Left renal pelvis (tissue), 4 donors: ENCODE measurements at regions not wholly inside any gene's neighbourhood (a gene's known extent, or its start where the extent isn't known, plus 50 kb on each side); places are given as distances from the start of the nearest gene placed in this dataset.

Experiments used
- DNase-seq, 4 donors: peaks; one replicate each; pipeline ENCODE4 v3.0.0-alpha.2; 2013; ENCODE audit warnings: low read depth in 4 of 4, low spot score in 3 of 4

GRCh38 chr13:30359991-30360390, 52.6 kb upstream of the KATNAL1 start:
- no peak for DNase-seq

GRCh38 chr13:30360586-30360985, 53.2 kb upstream of the KATNAL1 start:
- DNase-seq, result no peak

GRCh38 chr13:30362005-30362788, 54.8 kb upstream of the KATNAL1 start:
- DNase-seq, result no peak

- DNase-seq, result no peak
These were observed 55.5 kb upstream of the KATNAL1 start for GRCh38 chr13:30362869-30363268.

GRCh38 chr13:30363725-30364124, 56.4 kb upstream of the KATNAL1 start:
- DNase-seq, result no peak

GRCh38 chr13:30364133-30364532, 56.8 kb upstream of the KATNAL1 start:
- no peak for DNase-seq

- peak in 2 of 4 donors; percentile 31 to 60 for DNase-seq
These were observed 57.4 kb upstream of the UBE2L5 start for GRCh38 chr13:30364876-30365275.

GRCh38 chr13:30366088-30366487, 56.2 kb upstream of the UBE2L5 start:
- no peak for DNase-seq

- no peak for DNase-seq
These were observed 55.0 kb upstream of the UBE2L5 start for GRCh38 chr13:30367296-30367695.

GRCh38 chr13:30370146-30370545, 52.1 kb upstream of the UBE2L5 start:
- DNase-seq, result no peak

GRCh38 chr13:30370916-30371521, 51.3 kb upstream of the UBE2L5 start:
- DNase-seq, result no peak

- no peak for DNase-seq
These were observed 50.5 kb upstream of the UBE2L5 start for GRCh38 chr13:30371649-30372265.
